ENCODE measurements at regions not wholly inside any gene's neighbourhood (a gene's known extent, or its start where the extent isn't known, plus 50 kb on each side); places are given as distances from the start of the nearest gene placed in this dataset.

GRCh38 chr12:61923152-61923551, 337.1 kb upstream of the USP15 start (continued):
- TF ChIP-seq USF2 (IDR thresholded peaks at IDR 0.05; ENCODE audit: low read length) (no peak), BACH1 (IDR thresholded peaks at IDR 0.05; ENCODE audit: low read length) (no peak)
